ENCODE measurements at regions not wholly inside any gene's neighbourhood (a gene's known extent, or its start where the extent isn't known, plus 50 kb on each side); places are given as distances from the start of the nearest gene placed in this dataset.

GRCh38 chr1:238982736-238983135 is 403.6 kb upstream of the CHRM3 start:
- TF ChIP-seq CTCF (IDR thresholded peaks at IDR 0.05) (no peak), POLR2AphosphoS5 (IDR thresholded peaks at IDR 0.05; ENCODE audit: insufficient read depth in 1 of 2, low read depth in 1 of 2) (no peak)

Data from vagina (tissue), 2 donors.